ENCODE measurements at regions not wholly inside any gene's neighbourhood (a gene's known extent, or its start where the extent isn't known, plus 50 kb on each side); places are given as distances from the start of the nearest gene placed in this dataset.

DNA sequence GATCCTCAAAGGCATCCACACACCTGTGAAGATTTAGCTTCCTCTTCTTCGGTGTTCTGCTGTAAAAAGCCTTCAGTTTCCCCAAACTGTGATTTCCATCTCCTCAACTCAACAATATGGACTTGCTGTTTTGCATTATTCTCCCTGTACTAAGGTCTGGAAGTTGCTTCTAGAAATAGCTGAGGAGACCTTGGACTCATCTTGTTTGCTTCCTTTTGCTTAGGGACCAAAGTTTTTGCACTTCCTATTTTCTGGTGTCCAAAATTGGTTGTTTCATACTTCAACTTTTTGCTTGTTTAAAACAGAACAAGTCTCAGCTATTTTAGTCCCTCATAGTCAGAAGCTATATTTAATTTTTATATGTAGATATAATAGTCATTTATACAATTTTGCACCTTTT is 201.9 kb upstream of the COPS8 start:
- DNase-seq = no peak

DNA sequence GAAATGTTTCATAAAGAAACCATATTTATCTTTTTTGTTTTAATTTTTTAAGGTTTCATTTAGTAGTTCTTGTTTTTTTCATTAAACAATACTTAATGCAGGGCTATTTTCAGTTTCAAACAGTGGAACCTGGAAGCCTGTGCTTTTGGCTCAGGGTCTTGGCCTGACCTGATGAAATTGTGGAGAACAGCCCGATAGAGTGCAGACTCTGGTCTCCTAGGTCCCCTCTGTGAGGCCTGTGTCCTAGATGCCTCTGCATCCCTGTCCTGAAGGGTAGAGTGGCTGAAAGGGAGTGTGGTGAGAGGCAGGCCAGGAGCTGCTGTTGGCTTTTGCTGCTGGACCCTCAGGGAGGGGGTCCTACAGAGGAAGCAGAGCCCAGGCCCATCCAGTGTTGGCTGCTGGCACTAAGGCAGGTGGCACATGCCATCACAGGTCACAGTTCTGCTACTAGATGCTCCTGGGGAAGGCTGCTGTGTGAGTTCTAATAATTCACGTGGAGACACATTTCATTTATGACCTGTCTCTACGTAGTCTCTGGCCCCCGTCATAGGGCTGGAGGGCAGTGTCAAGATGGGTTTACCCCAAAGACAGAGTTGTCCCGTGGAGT is 201.0 kb upstream of the COPS8 start:
- no peak for DNase-seq

DNA sequence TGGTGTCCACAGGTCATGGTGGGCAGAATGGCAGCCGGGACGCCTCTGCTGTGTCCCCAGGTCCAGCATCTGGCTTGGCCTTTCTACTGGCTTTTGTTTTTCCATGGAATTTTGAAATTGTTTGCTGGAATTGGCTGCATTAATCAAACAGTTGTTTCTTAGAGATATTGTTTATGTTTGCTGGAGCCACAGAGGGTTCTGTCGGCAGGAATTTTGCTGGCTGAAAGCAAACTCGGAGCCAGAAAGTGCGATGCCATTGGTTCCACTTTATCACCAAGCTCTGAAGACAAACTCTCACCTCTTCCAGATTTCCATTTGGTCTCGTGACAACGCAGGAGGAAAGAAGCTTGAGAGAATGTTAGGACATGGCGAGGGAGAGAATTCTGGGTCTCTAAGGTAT is 199.2 kb upstream of the COPS8 start:
- no peak for DNase-seq

DNA sequence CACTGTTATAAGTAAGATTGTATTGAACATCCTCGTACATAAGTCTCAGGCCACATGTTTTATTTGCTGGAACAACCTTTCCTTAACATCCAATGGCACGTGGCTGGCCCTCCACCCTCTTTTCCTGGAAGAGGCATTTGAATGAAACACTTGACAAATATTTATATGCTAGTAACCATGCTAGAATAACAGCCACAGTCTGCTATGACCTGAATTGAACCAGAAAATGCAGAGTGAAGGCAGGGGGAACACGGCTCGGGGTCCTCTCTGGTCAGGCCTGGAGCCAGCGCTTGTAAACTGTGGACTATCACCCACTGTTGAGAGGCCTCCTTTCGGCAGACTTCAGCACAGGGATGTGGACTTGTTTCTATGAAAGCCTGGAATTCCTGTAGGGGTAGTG is 198.2 kb upstream of the COPS8 start:
- DNase-seq = no peak

DNA sequence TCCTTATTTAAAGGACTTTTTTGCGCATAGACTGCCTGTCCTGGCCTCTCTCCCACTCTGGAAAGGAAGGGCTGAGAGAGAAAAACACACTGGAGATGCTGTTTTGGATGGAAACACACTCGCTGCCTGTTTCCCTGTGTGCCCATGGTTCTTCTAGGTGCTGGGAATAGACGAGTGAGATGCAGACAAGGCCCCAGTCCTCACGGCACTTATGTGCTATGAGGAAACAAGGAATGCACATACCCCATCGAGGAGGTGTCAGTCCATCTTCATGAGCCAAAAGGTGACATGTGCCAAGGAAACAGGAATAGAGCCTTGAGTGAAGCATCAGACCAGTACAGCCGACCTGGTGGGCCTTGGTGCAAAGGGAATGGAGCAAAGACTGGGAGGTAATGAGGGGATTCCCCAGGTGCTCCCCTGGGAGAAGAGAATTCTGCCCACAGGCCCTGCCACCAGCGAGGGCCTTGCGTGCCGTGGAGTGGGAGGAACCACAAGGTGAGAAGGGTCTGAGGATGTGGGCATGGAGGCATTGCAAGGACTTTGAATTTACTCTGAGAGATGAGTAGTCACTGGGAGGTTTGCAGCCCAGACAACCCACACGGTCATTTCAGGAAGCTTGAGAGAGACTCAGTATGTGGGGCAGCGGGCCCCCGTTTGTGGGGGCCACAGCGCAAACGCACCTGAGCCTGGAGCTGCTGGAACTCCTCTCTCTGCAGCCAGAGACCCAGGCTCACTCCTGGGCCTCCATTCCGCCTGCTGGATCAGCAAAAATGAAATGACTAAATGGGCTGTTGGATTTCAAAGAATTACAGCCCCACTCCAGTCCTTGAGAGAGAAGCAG is 197.5 kb upstream of the COPS8 start:
- no peak for DNase-seq

DNA sequence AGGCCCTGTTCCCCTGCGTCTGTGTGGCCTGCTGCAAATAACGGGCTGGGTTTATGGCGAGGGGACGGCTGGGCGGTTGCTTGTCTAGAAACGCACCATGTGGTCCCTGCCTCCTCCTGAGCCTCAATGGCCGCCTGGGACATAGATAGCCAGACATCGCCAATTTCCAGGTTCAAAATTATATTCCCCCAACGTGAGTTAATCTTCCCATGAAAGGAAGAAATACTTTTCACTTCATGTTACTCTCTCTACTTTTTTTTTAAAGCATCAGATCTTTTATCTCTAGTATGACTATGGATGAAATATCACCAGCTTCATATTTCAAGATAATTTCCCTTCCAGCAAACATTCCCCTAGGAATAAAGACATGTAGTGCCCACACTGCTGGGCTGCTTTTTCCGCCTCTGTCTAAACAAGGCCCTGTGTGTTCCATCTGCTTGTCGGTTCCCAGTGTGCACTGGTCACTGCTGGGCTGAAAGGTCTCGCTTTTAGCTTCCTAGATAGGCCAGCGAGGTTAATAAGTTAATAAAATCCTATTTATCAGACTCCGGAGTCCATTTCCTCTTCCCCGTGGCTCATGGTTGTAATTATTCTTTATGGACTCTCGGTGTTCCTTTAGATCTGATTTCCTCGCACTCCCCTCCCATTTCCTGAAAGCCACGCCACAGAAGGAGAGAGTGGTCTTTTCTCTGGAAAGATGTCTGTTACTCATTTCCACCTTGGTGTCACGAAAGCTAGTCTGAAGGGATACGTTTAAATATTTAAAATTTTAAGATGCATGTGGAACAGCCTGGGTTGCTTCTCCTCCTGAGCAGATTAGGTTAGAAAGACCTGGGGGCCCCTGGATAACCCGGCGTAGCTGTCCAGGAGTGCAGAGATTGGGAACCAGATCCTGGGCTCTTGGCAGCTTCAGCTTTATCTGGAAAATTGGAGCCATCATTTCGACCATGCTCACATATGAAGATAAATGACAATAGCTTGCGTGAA is 196.6 kb upstream of the COPS8 start:
- no peak for DNase-seq

DNA sequence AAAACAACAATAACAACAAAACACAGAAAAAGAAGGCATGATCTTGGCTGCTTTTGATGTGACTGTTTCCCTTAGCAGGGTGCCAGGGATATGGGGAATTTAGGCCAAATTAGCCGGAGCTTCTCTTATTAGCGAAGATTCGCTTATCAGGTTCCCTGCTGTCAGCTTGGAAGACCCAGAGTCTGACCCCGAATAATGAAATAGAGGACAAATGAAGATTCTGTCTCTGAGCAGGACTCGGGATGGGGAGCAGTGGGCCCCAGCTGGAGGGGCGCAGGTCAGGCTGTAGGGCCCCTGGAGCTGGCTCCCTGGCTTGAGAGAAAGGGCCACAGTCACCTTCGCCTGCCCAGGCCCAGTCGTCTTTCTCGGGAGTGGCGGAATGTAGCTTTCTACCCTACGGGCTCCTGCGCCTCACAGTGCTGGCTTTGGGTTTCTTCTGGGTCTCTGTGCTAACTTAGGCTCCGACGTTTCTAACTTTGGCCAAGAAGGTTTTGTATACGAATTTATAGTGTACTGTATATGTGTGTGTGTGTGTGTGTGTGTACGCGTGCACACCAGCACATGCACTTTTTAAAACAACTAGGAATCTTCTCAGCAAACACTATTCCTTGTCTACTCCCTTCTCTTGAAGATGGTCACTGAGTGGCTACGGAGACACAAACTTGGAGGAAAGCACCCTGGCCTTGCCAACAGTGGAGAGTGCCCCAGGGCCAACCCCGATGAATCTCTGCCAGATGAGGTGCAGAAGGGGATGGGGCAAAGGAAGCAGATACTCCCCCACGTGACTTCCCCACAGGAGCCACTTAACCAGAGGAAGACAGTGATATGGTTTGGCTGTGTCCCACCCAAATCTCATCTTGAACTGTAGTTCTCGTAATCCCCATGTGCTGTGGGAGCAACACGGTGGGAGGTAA is 195.6 kb upstream of the COPS8 start:
- DNase-seq = no peak

DNA sequence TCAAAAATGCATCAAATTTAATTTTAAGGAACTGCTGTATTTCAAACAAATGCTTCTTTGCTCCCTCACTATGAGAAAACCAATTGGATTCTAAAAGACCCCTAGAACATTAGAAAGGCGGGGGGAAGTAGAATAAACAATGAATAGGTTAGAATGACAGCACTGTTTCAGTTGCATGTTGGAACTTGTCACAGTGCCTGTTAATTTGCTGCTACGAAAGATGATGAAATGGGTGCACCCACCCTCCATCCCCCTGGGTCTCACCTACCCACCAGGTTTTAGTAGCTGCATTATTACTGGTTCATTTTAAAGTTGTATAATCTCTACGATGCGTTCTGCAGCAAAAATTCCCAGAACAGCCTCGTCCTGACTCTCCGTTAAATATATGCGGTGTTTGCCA is 193.0 kb upstream of the COPS8 start:
- DNase-seq = no peak

DNA sequence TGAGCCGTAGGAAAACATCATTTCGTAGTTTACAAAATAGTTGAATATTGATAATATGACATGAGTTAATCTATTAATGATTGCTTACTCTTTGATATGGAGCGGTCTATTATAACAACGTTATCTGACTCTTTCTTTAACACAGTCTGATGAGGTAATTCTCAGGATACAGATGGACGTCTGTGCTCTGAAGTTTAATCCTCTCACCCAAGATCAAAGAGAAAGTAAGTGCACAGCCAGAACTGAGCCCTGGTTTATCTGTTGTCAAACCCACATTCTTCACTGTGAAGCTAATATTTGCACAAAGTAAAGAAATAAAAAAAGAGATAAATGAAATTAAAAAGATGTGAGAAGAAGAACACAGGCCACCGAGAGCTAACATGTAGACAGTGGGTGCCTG is 190.9 kb upstream of the COPS8 start:
- DNase-seq = no peak

DNA sequence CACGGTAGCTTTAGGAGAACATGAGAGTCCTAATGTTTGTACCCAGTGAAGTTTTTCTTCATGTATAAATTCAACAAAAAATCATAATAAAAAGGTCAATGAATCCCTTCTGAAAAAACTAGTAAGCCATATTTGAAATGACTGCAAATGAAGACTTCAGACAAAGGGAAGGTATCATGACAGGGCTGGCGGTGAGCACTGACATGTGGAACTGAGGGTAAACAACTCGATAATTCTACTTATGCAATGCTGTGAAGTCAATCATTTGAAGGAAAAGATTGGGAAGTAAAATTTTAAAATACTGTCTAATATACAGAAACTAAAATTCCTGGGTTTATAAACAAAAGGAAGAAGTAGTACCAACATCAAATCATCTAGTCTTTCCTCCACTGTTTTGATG is 190.2 kb upstream of the COPS8 start:
- DNase-seq = no peak

DNA sequence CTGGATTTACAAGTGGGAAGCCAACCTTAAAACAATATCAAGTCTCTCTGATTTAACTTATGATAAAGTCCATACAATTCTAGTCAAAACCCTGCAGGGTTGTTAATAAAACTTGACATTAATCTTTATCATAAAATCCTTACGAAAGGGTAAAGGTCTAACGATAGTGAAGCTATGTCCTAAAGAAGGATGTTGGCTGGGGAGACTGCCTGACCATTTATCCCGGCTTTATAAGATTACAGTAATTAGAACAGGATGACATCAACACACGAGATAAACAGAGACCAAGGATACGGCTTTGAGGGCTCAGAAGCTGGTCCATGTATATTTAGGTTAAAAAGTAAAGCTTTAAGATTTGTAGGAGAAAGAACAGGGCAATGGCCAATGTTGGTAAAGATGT is 189.0 kb upstream of the COPS8 start:
- no peak for DNase-seq

DNA sequence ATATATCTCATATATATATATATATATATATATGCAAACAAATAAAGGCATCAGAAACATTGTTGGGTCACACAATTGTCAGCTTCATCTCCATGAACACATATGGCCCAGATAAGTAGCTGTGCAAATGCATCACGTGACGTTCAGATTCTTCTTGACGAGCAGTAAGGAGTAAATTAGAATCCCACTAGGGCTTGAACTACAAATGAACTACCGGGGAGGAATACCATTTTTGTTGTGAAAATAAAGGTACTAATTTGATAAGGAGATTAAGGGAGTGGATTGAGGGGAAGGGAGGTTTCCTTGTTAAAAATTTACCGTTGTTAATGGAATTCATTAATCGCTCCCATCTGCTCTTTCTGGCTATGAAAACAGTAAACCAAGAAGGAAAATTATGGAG is 186.5 kb upstream of the COPS8 start:
- DNase-seq = no peak

DNA sequence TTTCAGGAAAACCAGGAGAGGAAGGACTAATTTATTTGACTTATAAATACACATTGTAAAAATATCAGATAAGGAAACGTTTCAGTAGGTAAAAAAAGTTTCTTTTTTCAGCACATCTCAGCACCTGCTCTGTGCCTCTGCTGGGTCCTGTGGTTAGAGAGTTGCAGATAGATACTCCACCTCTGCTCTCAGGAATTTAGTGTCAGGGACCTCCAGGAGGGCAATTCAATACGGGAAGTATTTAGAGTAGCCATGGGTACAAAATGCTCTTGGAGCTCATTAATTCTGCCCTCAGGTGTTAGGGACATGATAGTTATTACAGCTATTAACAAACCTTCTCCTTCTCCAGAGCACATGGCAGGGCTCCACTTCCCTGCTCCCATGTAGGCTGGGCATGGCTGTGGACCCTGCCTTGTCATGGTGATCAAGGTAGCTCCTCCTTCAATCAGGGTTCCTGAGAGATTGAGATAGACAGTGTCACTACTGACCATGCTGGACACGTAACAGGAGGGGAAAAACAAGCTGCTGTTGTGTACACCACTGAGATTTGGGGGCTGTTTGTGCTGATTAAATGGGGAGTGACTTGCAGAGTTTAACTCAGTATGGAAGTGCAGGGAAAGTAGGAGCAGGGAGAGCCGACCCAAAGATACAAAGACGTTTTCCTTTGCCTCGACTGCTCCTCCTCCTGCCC is 185.6 kb upstream of the COPS8 start:
- DNase-seq = no peak

DNA sequence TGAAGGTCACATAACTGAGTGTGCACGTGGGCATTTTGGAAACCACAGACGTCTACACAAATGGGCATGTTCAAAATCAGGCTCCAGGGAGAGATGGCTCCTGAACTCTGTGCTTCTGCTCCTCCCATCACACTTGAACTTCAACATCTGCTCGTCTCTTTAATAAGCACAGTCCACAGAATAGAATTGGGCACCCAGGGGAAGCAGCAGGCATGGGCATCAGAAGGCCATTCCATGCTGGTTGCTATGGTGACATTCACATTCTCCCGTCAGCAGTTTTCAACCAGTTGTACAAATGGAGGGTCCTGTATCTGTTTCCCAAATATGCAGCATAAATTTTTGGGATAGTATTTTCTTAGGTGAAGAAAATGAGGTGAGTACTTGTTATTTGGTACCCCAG is 183.7 kb upstream of the COPS8 start:
- no peak for DNase-seq

DNA sequence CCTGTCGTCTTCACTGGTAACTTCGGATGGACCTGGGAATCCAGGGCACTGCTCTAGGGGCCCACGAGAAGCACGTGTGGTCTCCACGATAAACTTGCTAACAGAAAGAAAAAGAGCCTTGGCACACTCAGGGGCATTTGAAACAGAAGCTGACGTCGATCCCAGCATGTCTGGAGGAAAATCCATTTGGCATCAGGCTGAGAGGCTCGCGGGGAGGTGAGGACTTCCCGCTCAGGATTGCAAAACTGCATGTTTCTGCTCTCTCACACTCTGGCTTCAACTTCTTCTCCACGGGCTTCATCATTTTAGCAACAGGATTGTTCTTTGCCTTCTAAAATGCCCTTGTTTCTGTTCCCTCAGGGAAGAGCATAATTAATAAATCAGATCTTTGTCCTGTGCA is 181.7 kb upstream of the COPS8 start:
- no peak for DNase-seq

DNA sequence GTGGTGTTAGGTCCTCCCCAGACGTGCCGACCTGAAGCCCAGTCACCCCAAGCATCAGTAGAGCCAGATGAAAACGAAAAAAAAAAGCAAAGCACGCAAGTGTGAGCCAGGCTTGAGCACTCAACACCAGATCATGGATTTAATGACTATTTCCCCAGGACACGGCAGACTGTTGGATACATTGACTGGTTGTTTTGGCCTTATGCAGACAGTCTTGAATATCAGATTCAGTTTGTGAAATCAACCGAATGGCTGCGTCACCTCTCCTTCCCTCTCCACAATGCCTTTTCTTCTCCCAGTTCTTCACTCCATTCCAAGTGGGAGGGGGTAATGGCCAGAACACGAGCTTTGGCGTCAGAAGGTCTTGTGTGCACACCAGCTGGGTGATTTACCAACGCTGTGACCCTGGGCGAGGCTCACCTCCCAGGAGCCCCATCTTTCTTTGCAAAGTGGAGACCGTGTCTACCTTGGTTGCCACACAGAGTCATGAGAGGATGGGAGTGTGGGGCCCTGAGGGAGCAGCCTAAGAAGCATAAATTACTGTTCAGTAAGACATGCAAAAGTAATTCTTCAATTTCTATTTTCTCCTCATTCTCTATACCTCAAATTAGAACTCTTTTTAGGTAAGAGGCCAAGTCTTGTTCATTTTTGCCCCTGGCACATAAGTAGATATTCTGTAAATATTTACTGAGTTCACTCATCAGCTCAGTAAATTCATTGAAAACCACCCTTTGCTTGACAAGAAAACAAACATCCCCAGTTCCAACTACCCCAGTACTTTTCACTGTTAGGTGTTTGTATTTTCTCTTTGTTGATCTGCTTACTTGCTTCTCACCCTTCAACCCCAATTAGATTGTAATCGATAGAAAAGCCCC is 181.1 kb upstream of the COPS8 start:
- DNase-seq = no peak

DNA sequence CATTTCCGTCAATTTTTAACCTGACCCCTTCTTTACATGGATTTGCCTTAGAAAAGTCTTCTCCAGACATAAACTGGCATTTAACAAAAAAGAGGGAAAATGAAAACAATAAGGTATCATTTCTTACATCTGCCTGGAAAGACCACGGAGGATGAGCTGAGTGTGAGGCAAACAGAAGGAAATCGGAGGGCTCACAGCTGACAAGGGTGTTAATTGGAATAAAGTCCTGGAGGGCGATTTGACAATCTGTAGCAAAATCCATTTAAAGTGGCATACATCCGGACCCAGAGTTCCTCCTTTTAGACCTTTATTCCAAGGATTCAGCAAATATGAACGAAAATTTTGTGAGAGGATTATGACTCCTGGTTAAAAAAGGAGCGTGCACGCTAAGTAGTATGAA is 179.7 kb upstream of the COPS8 start:
- no peak for DNase-seq

DNA sequence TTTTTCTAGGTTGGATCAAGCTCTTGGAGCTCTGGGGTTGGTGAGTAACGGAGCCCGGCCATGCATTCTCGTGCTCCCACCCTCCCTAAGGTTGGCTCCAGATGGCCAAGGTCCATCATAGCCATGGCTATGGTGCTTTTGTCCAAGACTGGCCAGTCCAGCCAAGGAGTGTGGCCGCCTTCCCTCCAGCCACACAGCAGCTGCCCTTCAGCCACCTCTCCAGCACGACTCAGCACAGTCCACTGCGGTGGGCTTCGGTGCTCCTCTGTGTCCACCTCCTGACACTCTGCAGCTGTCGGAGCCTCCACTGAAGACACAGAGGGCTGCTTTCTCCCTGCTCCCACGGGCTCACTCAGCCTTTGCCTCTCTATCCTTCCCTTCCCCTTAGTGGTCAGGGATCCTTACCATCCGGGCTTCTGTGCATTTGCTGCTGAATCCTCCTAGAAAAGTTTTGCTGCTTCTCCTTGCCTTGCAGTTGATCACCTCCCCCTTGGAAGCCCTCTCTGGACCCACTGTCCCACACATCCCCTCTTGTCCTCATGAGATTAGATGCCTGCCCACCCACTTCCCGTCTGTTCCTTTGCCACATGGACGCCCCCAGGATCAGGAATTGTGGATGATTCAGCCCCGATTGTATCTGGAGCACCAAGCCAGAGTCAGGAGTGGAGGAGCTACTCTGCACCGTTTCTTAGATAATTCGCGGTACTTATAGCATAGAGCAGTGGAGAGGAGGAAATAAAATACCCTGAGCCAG is 177.1 kb upstream of the COPS8 start:
- no peak for DNase-seq

DNA sequence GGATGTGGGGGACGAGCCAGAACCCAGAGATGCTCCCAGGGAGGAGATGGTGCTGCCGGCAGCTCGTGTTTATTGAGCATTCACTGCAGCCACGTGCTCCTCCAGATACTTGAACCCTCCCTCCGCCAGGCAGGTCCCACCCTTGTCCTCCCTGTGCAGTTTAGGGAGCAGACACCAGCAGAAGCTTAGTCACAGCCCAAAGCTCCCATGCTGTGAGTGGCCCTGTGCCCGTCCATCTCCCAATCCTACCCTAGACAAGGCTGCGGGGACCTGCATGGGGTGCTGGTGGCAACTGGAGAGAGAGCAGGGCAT is 176.5 kb upstream of the COPS8 start:
- no peak for DNase-seq

DNA sequence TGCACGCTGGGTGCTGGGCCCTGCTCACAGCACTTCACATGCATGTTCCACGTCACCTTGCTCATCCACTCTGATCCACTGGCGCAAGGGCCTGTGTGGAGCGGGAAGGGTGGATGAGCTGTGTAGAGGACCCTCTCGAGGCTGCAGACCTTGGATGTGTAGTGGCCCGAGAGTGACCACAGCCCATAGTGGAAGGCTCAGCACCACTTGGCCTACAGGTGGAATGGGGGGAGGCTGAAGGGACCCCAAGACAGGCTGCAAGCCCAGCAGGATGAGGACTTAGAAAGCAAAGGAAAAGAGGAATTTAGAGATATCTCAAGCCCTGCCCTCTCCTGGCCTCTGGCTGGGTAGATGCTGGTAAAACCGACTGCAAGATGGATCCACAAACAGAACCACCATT is 175.9 kb upstream of the COPS8 start:
- DNase-seq = no peak
